ENCODE measurements at regions not wholly inside any gene's neighbourhood (a gene's known extent, or its start where the extent isn't known, plus 50 kb on each side); places are given as distances from the start of the nearest gene placed in this dataset.

DNA sequence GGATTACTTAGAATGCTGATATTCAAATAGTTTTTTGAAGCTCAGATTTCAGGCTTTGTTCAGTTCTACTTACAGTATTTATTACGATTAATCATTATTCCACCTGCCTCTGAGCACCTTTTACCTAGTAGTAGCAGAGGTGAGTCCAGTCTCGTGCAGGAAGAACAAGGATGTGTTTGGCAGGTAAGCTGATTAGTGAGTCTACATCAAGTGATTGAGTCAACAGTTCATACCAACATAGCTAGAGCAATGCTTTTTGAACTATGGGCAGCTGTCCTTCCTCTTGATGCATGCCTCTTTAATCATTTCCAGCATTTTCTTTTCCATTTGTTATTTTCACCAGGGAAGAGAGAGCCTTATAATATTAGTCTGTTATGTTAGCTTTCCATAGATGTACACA, 838.9 kb downstream of the USP25 start:
- no peak for DNase-seq

DNA sequence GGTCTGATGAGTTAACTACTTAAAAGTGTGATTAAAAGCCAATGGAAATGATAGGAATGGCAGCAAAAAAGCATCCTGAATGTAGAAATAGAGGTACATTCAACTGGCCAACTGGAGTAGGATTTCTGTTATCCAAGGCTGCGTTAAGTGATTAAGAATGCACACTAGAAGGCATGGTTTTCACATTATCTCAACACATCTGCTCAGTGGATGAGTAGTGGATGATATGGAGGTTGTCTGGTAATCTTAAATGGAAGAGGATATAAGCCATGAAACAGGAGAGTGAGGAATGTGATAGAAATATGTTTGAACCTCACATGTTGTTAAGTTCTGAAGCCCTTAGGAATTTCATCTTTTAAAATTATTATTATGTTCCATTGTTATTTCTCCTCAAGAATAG, 839.9 kb downstream of the USP25 start:
- DNase-seq: no peak

DNA sequence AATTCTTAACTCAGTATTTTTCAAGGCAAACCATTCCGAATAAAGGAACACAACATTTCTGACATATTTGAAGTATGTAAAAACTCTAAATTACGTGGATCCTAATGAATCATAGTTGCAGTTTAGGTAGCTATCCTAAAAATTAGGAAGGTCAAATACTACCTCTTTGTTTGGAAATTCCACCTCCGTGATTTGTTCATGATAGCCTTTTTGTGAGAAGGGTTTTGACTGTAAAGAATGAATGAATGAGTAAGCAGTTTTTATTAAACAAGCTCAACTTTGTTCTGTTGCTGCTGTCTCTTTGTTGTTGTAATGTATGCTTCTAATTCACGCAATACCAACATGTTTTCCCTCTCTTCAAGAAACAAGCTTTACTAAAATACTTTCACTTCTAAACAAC, 840.4 kb downstream of the USP25 start:
- DNase-seq: no peak

DNA sequence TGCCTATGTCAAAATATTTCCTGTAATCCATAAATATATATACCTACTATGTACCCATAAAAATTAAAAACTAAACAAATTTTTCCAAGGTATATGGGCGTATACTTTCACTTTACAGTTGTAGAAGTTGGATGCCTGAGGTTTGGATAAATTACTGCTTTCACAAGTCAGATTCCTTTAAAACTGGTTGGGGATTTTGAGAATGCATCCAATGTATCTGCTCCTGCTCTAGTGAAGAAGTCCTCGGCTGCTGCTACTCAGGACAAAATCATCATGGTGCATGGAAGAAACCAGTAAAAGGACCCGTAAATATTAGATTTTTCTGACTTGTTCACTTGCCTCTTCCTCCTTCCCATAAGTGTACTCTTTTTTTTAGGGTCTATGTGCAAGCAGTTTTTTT, 841.1 kb downstream of the USP25 start:
- no peak for DNase-seq

DNA sequence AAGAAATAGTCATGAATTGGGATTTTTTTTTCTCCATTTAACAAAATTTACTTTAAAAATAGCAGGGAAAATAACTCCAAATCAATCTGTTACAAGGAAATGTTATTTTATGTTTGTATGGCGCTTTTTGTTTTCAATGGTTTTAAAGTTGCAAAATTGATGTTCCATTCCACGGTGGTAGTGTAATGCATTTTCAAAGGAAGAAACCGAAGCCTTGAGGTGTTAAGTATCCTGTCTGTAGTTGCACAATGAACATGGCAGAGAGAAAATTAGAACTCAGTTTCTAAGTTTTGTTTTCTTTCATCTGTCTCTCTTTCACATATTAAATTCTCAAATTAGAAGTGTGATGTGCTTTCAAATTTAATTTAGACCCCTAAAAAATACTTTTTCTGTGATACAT, 841.8 kb downstream of the USP25 start:
- no peak for DNase-seq

DNA sequence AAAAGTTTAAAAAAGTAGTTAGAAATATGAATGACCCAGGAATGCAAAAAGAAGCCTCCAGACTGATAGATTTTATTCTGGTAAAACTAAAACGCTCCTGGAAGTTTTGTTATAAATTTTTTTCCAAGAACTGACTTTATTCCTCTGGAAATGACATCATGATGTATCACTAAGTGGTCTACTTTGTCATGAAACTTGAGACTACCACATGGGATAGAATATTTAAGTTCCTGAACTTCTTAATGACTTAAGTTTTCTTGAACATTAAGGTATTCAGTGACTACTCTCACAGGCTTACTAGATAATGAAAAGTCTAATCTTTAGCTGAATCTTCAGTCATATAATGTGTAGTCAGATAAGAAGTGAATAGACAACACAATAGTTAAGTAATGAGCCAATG, 842.2 kb downstream of the USP25 start:
- DNase-seq: no peak

DNA sequence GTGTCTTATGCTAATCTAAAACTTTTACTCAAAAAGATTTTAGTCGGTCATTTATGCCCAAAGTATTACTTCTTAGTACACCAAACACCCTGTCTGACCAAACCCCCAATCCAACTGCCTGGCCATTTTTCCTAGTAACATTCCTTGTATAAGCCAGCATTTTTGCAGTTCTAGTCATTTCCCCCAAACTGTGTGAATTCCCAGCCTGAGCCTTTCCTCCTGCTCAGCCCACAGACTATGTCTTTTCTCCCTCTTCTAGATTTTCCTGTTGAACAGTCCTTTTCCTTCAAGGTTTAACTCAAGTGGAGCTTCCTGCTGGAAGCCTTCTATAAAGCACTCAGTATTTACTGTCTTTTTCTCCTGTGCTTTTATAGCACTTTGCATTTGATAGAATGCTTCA, 843.8 kb downstream of the USP25 start:
- no peak for DNase-seq

DNA sequence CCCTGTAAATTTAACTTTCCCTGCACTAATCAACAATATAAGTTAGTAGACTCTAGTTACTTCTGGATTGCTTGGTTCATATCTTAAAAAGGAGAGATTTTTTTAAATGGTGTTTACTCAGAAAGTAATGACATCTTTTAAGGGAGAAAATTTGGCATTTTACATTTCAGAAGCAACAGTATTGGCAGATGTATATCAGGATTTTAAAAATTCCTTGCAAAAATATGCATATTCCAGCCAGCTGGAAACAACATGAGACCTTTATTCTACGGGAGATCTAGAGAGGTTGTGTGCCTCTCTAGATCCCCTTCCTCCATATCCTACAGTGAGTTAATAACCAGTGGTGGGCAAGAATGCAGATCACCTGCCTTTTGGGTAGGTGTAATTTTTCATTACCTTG, 848.2 kb downstream of the USP25 start:
- no peak for DNase-seq

DNA sequence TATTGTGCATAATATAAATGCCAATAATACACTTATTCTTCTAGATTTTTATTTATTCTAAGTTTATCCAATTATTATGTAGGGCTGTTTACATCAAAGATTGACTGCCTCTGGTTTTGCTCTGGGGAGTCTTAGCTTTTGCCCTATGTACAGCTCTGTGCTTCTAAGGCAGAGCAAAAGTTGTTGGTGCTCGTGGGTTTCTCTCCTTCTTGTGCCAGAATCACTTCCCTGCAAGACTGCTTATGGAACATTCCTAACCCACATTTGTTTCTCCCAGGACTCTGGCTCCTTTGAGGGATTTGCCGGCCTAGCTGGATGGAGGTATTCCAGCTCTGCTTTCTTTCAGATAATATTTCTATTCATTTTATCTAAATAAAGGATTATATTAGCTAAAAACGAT, 849.1 kb downstream of the USP25 start:
- DNase-seq: no peak

DNA sequence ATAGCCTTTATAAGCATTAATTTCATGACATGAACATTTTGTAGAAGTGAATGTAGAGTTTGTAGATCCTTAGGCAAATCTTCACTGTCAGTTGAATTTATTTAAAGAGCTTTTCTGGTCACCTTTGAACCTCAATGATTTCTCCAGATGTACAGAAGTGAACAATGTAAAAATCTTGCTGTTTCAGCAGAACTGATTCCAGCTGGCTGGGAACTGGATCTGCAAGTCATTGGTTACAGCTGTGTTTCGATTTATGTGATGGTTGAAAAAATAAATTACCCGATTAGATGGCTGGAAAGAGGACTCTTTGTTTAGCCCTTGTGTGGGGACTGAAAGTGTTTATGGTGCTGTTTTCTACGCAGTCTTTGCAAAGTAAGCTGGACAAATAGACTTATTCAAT, 849.8 kb downstream of the USP25 start:
- DNase-seq: no peak

DNA sequence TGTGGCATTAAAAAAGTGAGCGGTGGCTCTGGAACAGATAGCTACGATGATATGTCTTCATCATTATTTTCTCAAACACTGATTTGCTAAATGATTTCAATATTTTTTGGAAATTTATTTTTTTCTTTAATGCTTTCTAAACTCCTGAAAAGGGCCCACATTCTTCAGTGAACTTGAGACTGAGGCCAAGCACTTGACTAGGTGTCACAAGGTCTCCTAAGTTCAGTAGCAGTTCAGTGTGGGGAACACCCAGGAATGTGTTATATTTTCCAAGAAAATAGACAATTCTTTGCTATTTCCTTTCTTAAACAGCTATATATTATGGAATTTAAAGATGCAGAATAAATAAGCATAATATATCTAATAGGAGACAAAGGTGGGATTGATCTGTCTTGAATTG, 850.9 kb downstream of the USP25 start:
- DNase-seq: no peak

DNA sequence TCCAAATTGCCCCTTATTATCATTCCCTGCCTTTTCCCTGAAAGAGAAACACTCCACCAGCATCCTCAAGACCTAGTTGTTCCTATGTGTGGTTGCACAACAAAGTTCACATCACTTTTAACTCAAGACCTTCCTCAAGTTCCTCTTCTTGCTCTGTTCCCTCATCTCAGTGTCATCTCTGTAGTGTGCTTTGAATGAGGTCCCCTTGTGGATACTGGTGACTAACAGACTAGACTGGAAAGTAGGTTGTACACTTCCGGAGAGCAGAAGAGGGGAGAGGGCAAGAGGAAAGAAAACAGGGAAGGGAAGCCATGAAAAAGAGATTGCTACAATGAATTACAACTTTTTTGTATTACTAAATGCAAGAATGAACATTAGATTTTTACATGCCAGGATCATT, 853.8 kb downstream of the USP25 start:
- DNase-seq: no peak

DNA sequence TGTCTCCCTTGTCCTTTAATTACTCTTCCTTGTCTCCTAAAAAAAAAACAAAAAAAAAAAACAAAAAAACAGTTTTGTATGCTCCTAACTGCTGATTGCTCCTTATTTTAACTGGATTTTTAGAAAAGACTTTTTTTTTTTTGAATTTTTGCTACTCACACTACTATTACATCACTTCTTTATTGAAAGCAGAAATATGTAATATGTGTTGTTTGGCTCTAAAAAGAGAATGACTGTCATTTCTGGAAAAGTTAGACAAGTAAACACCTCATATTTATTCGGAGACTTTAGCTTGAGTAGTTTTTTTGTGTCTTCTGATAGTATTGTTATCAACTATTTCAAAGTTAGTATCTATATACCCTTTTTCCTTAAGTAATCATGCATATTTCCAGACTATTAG, 855.0 kb downstream of the USP25 start:
- no peak for DNase-seq

DNA sequence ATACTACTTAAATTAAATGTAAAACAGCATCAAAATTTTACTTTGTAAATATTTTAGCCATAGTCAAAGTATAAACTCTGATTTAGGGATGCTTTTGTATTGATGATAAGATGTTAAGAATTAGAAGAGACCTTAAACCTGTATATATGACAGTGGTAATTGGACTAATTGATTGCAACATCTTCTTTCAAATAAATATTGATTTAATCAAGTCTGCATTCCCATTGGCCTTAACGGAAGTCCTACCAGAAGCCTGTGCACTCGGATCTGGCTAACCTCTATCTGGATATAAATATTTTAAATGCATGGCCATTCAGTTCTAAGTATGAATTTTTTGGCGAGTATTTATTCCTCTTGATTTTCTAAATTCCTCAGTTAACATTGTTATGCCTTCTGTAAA, 856.1 kb downstream of the USP25 start:
- no peak for DNase-seq

DNA sequence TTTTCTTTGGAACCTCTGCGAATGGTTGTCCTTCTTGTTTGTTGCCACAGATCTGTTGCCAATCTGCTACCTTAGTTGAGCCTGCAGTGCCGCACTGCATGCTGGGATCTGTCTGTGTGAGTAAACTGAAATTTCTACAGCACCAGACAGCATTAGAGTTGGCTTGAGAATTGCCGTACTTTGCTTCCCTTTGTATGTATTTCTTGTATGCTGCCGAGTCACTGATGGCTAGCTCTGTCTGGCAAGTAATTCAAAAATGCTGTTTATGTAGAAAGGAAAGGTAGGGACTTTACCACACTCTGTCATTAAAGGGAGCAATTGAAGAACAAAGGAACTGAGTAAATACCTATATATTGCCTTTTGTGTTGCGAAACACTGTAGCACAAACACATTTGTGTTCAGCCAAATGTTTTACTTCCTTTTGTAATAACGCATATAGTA, 857.4 kb downstream of the USP25 start:
- no peak for DNase-seq

DNA sequence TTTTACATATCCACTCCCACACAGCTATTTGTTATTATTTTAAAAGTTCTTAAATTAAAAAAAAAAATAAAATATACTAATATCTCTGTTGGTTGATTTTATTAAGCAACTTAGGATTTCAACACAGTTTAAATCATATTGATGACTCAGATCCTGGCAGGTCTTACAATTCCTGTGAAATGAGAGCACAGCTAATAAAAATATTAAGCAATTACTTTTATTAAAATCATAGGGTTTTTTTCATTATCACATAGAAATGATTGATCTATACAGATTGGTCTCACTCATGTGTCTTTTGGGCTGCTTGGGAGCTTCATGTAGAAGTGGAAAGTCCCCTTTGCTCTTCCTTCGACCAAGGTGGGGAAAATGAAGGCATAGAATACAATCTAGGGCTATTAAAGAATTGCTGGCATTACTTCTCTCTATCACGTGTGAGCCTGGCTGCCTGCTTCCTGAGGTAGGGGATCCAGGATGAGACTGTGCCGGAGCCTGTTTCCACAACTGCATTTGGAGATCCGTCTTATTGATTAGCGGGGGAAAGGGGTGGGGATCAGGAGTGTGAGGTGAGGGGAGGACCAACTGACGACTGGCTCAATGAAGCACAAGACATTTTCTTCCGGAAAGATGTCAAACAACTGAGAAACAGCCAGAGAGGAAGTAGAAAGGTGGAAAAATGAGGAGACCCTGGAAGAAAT, 858.0 kb downstream of the USP25 start:
- no peak for DNase-seq

DNA sequence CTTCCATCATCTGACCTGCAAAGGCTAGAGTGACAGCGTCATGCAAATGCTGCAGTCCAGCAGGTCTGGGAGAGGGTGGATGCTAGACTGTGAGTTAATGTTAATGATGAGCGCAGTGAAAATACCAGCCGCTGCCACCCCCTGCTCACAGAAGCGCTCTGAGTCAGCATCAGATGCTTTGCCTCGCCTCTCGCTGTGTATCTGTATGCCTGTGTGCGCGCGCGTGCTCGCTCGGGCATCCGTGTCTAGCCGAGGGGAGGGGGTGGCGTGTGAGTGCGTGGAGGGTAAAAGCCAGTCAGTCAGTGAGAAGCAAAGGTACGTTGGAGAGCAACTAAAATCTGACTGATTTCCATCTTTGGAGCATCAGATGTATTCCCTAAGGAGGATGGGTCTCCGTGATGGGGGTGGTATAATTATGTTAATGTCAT, 858.7 kb downstream of the USP25 start:
- DNase-seq: no peak

DNA sequence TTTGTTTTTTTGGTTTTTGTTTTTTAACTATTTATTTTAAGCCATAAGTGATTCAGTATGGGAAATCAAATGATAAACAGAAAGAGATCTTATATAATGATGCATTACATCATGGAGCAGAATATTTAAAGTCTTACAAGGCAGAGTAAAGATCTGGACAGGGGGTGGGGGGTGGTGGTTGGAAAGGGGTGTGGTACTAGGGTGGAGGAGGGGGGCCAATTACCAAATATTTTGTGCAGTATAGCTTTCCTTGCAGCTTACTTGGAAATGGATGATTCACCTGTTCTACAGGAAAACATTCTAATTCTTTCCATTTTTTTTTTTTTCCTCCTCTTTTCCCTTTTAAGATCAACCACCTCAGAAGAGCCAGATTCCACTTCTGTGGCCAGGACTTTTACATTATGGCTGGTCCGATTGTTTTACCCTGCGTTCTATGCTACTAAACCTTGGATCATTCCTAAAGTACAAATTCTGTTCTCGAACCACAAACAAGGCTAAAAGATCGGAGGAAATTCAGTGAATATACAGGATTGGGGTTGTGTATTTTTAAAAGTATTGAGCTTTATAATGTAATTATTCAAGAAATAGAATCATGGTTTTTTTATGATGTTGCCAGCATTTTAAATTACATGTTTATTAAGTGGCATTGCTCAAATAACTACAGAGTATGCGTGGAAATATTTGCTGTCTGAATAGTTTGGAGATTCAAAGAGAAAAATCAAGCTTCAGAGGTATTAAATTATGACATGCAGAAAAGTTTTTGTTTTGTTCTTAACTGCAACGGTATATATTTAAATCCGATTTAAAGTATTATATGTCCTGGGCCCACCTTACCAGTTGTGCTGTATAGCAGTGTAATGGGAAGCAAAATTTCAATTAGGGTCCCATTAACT, 859.5 kb downstream of the USP25 start:
- DNase-seq: no peak

DNA sequence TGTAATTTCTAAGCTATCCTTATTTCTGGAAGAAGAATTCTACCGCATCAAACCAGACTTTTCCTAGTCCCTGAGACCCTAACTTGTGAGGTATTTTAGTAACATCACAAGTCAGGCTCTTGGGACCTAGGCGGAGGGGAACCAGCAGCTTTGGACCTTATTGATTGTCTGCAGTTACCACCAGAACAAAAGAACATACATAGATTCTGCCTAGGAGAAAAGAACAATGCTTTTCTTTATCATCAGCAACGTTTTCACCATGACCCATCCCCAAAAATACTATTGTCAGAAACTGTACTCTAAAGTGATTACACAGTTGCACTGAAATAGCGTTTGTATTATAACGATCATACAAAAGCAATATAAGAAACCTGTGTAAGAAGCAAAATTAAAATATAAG, 860.4 kb downstream of the USP25 start:
- DNase-seq: no peak

DNA sequence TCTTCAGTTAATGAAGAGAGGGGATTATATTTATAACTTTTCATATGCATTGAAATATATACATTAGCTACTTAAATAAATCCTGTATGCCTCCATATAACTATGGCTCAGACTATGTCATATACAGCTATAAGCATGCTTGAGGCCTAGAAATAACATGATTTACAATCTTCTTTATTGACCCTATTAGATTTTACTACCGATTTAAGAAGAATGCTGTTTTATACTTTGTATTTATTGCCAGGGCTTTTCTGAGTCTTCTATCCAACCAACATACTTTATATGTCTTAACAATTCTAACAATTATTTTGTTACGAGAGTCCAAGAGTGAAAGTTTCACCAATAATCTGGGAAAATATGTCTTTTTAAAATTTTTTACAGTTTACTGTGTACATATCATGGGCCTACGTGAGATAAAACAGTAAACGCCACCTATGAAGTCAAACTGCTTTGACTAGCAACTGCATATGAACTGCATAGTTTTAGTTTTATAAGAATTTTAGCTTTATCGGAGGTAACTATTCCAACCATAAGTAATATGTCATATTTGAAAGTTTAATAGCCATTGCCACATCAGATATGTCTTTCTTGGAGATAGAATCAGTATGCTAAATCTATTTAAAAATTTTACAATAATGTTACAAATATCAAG, 861.0 kb downstream of the USP25 start:
- DNase-seq: no peak

DNA sequence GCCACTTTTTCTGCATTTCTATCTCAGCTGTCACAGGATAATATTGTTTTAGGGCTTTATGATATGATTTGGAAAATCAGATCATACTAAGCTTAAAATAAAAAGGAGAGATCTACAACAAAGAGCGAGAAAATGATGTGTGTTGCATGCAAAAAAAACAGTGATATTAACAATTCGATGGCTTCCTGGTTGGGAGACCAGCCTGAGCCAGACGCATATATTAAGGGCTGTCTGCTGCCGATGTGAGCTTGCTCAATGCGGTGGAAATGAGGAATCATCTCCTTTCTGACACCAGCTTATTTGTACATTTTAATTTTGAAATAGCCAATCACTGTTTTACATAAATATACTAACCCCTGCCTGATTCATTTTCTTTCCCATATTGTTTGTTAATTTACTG, 862.6 kb downstream of the USP25 start:
- DNase-seq: no peak

DNA sequence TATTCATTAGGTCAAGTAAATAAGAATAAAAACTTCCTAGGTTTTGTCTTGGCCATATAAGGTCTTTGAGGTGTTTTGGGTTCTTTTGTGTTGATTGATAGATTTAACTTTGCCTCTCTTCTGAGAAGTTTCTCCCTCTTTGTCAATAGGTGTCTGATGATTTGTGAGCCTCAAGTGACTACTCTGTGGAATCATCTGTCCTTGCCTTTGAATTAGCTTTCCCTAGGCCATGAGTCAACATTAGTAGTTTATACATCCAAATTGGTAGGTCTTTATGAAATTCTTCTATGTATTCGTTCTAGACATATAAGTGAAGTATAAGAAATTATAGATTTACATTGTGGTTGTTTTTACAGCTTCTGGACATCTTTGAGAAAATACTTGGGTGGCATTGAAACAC, 864.4 kb downstream of the USP25 start:
- DNase-seq: no peak

DNA sequence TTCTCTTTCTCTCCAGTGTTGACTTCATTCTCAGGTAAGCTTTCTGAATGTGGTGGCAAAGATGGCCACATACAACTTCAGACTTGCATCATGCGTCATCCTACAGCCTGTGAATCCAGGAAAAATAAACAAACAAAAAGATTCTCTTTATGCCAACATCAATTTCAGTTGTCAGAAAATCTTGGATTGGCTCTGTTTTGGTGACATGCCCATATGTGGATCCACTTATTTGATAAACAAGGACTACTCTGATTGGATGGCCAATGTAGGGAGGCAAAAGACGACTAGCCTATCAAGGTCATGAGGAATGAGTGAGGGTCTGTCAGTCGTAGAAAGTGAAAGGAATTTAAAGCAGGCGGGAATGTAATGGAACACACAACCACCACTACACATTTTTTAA, 866.6 kb downstream of the USP25 start:
- DNase-seq: no peak

DNA sequence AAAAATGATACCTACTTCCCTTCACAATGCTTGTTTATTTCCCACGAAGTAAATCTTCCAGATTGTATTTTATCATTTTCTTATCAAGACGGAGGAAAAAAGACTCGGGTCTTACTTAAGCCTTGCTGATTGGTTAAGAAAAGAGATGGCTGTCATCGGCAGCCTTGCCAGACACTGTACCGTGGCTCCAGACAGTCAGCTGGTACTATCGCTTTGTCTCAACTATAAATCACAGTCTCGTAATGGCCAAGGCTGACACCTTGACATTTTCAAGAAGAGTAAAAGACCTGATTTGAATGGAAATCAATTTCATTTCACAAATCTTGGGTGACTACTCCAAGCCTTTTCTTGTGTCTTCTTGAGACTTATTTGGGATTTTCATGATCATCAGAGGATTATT, 868.0 kb downstream of the USP25 start:
- DNase-seq: no peak
